GM23338 (cell line): ENCODE measurements at regions not wholly inside any gene's neighbourhood (a gene's known extent, or its start where the extent isn't known, plus 50 kb on each side); places are given as distances from the start of the nearest gene placed in this dataset.

Experiments
- CTCF ChIP-seq, 2 experiments: fragments of 200-600 bp in 1 of 2; sonication (generic) in 1 of 2; conservative IDR thresholded peaks; 2 replicates each; pipeline versions ENCODE4 v1.5.1 to v1.6.1; 2016 to 2017; ENCODE audit warnings: antibody characterized with exemption in 2 of 2, low read depth in 2 of 2, mild to moderate bottlenecking in 2 of 2, moderate library complexity in 1 of 2
- EZH2 ChIP-seq: fragments of 200-600 bp; sonication (generic); IDR thresholded peaks from one replicate; pipeline ENCODE4 v1.8.0; 2017; ENCODE audit warnings: antibody characterized with exemption, mild to moderate bottlenecking, low read depth; ENCODE audit not compliant: unreplicated experiment
- EZH2phosphoT487 ChIP-seq: fragments of 200-600 bp; sonication (generic); IDR thresholded peaks from one replicate; pipeline ENCODE4 v1.8.1; 2018; ENCODE audit warnings: antibody characterized with exemption; ENCODE audit not compliant: unreplicated experiment
- POLR2AphosphoS5 ChIP-seq: IDR thresholded peaks from 2 replicates; pipeline ENCODE4 v1.6.1; 2016; ENCODE audit warnings: antibody characterized with exemption, low read depth

GRCh38 chr18:60147323-60147722 is 225.3 kb downstream of the MC4R start:
- no peak for TF ChIP-seq CTCF (conservative IDR thresholded peaks at IDR 0.05; ENCODE audit: low read depth in 2 of 2)
- no peak for TF ChIP-seq EZH2phosphoT487
- TF ChIP-seq EZH2, result no peak
- no peak for TF ChIP-seq POLR2AphosphoS5
